ENCODE measurements at regions not wholly inside any gene's neighbourhood (a gene's known extent, or its start where the extent isn't known, plus 50 kb on each side); places are given as distances from the start of the nearest gene placed in this dataset.

GRCh38 chr14:80323038-80323665 lies 111.8 kb upstream of the DIO2 start:
- TF ChIP-seq, protein P1, sequence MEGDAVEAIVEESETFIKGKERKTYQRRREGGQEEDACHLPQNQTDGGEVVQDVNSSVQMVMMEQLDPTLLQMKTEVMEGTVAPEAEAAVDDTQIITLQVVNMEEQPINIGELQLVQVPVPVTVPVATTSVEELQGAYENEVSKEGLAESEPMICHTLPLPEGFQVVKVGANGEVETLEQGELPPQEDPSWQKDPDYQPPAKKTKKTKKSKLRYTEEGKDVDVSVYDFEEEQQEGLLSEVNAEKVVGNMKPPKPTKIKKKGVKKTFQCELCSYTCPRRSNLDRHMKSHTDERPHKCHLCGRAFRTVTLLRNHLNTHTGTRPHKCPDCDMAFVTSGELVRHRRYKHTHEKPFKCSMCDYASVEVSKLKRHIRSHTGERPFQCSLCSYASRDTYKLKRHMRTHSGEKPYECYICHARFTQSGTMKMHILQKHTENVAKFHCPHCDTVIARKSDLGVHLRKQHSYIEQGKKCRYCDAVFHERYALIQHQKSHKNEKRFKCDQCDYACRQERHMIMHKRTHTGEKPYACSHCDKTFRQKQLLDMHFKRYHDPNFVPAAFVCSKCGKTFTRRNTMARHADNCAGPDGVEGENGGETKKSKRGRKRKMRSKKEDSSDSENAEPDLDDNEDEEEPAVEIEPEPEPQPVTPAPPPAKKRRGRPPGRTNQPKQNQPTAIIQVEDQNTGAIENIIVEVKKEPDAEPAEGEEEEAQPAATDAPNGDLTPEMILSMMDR (IDR thresholded peaks at IDR 0.05; ENCODE audit: low read depth, low read length, poor library complexity, severe bottlenecking): no peak
- TF ChIP-seq EZH2phosphoT487 (IDR thresholded peaks at IDR 0.05; ENCODE audit: borderline replicate concordance, low read length): no peak

All from DOHH2 (cell line).